C4-2B (cell line): ENCODE measurements at regions not wholly inside any gene's neighbourhood (a gene's known extent, or its start where the extent isn't known, plus 50 kb on each side); places are given as distances from the start of the nearest gene placed in this dataset.

Experiments
- ZFX ChIP-seq: fragments of 450-650 bp; IDR thresholded peaks from 2 replicates; pipeline ENCODE4 v1.6.1; 2017
- TF ChIP-seq, protein P1 (sequence below): fragments of 450-650 bp; conservative IDR thresholded peaks from 2 replicates; pipeline ENCODE4 v1.5.1; 2017; ENCODE audit warnings: mild to moderate bottlenecking

- TF ChIP-seq, protein P1, sequence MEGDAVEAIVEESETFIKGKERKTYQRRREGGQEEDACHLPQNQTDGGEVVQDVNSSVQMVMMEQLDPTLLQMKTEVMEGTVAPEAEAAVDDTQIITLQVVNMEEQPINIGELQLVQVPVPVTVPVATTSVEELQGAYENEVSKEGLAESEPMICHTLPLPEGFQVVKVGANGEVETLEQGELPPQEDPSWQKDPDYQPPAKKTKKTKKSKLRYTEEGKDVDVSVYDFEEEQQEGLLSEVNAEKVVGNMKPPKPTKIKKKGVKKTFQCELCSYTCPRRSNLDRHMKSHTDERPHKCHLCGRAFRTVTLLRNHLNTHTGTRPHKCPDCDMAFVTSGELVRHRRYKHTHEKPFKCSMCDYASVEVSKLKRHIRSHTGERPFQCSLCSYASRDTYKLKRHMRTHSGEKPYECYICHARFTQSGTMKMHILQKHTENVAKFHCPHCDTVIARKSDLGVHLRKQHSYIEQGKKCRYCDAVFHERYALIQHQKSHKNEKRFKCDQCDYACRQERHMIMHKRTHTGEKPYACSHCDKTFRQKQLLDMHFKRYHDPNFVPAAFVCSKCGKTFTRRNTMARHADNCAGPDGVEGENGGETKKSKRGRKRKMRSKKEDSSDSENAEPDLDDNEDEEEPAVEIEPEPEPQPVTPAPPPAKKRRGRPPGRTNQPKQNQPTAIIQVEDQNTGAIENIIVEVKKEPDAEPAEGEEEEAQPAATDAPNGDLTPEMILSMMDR: no peak
- TF ChIP-seq ZFX: no peak
Observed at GRCh38 chr20:52683761-52684160, 288.4 kb upstream of the TSHZ2 start.
